ENCODE measurements at regions not wholly inside any gene's neighbourhood (a gene's known extent, or its start where the extent isn't known, plus 50 kb on each side); places are given as distances from the start of the nearest gene placed in this dataset.

- FAIRE-seq: no peak
- DNase-seq (ENCODE audit: low spot score): no peak
Observed at GRCh38 chr4:15366721-15367120, 61.1 kb upstream of the C1QTNF7 start.

GRCh38 chr4:15368856-15369255, 59.0 kb upstream of the C1QTNF7 start:
- FAIRE-seq (no peak), DNase-seq (ENCODE audit: low spot score) (peak; percentile 12)

GRCh38 chr4:15370296-15370695, 57.5 kb upstream of the C1QTNF7 start:
- DNase-seq (ENCODE audit: low spot score) (no peak), FAIRE-seq (no peak)

GRCh38 chr4:15373363-15373762, 54.5 kb upstream of the C1QTNF7 start:
- DNase-seq (ENCODE audit: low spot score): no peak

GRCh38 chr4:15374656-15375055, 53.2 kb upstream of the C1QTNF7 start:
- FAIRE-seq: no peak

More at GRCh38 chr4:15373363-15373762, 54.5 kb upstream of the C1QTNF7 start:
- FAIRE-seq: no peak

GRCh38 chr4:15375667-15376066, 52.2 kb upstream of the C1QTNF7 start:
- FAIRE-seq: no peak
- DNase-seq (ENCODE audit: low spot score): no peak

More at GRCh38 chr4:15374656-15375055, 53.2 kb upstream of the C1QTNF7 start:
- no peak for DNase-seq (ENCODE audit: low spot score)

GRCh38 chr4:15376145-15376544, 51.7 kb upstream of the C1QTNF7 start:
- no peak for DNase-seq (ENCODE audit: low spot score)
- no peak for FAIRE-seq

GRCh38 chr4:15376594-15376993, 51.2 kb upstream of the C1QTNF7 start:
- DNase-seq (ENCODE audit: low spot score): peak; percentile 19
- FAIRE-seq: no peak

All from urothelium cell line (cell line).